Activated effector memory CD4-positive, alpha-beta T cell treated with anti-CD3 and anti-CD28 coated beads, Interleukin-2, amount 50 U/mL, for 16 hours (primary cell): ENCODE measurements at regions not wholly inside any gene's neighbourhood (a gene's known extent, or its start where the extent isn't known, plus 50 kb on each side); places are given as distances from the start of the nearest gene placed in this dataset.

ENCODE experiments used
- DNase-seq: peaks from one replicate; pipeline ENCODE4 v3.0.0-alpha.2; 2020

DNA sequence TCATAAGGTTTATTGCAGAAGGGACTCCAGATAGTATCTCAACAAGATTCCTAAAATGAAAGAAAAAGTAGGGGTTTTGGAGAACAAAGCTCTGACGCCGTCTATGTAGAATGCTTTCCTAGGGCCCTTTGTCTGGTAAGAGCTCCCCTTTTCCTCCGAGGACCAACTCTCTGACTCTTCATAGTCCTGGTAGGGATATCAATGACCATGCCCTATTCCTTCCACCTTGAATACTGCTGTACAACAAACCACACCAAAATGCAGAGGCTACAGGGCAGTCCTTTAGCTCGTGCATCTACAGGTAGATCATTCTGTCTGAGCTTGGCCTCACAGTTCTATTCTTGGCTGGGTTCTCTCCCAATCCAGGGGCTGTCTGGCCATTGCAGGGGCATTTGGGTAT is 190.3 kb downstream of the WDR11 start:
- no peak for DNase-seq

DNA sequence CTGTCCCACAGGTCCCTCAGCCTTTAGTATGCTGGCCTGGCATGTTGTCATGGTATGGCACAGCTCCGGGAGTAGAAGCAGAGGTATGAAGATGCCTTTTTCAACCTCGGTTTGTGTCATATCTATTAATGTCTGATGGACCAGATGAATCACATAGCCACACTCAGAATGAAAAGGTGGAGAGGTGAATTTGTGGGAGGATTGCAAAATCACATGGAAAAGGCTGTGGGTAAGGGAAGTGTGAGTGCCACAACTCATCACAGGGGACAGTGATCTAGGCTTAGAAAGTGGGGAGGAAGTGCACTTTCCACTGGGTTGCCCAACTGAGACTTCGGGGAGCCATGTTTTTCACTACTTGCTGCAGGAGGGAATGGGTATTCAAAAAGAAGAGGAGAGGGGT is 190.7 kb downstream of the WDR11 start:
- no peak for DNase-seq

DNA sequence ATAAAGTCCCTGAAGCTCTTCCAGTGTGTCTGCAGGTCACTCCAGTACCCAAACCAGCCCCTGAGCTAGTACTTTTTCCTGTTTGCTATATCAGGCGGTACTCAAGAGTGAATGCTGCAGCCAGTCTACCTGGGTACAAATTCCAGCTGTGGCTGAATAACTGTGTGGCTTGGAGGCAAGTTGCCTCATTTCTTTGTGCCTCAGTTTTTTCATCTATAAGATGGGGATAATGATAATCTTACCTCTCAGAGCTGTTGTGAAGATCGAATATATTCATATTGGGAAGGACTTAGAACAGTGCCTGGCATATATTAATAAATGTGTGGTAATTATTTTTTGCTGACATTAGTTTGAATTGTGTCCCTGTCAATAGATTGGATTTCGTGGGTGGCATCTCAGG is 191.2 kb downstream of the WDR11 start:
- no peak for DNase-seq

DNA sequence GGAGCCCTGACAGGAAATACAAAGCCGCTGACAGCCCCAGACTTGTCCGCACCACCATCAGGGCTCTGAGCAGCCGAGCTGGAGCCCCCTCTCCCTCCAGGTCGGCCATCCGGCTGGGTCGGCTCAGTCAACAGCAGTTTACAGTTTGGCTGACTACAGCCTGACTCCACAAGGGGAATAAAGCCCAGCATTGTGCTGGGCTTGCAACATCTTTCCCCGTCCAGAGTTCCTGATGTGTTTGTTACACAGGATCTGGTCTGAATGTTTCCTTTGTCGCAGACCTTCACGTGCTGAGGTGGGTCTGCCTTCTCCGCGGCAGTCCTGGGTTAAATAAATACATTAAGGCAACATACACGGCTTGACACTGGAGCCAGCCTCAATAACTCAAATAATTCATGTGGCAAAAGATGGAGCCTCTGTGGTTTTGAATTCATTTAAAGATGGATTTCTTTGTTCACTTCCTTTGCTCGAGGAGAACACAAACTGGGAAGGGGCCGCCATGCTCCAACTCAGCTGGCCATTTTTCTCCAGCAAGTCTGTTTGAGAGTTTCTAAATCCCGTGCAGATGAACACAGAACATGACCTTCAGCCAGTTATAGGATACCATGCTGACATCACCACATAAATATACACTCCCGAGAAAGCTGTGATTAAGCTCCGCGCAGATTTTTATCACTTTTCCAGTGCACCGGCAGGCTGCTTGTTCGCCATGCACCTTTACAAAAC is 192.1 kb downstream of the WDR11 start:
- DNase-seq = no peak

DNA sequence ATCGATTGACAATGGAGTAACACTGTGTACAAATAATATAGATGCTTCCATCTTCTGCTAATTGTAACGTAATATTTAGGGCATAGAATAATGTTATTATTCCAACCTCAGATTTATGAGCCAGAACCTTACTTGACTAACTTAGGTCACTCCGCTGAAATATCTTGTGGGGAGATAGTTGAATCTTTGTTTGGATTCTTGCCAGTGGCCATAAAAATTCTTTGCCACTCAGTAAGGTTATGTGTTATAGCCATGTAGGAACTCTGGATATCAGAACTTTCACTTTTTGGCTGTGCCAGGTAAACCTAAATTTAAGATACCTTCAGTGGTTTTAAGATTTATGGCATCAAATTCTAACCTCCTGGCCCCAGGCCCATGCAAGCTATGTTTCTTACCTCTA is 197.6 kb downstream of the WDR11 start:
- DNase-seq = no peak

DNA sequence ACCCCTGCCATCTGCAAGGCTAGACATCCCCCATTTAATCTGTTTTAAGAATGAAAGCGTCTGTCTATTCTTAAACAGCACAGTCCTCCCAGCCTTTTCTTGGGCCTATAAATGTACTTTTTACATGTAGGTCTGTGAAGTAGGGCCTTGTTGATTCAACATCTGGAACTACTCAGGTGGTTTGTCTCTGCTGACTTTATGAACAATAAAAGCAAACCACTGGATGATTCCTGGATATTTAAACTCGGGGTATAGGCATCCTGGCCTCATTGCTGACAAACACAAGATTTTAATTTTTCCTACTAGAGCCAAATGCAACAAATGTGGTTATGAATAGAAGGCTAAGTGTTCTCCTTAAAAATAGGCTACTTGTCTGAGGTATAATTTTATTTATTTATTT is 198.3 kb downstream of the WDR11 start:
- DNase-seq = no peak

DNA sequence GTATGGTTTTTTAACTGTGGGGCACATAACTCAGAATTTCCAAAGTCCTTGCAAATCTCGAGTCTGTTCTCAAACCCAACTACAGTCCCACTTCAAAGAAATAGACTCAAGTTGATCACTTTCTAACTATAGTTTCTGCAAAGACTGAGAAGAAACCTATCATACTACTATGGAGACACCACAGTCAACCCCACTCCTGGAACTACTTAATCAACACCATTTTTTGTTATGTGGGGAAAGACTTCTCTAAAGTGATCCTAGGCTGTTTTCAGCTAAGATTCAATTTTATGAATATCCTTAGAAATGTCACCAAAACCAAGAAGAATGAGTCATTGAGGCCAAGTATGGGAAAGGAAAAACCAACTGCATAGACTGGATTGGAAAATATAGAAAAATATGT is 198.8 kb downstream of the WDR11 start:
- no peak for DNase-seq

DNA sequence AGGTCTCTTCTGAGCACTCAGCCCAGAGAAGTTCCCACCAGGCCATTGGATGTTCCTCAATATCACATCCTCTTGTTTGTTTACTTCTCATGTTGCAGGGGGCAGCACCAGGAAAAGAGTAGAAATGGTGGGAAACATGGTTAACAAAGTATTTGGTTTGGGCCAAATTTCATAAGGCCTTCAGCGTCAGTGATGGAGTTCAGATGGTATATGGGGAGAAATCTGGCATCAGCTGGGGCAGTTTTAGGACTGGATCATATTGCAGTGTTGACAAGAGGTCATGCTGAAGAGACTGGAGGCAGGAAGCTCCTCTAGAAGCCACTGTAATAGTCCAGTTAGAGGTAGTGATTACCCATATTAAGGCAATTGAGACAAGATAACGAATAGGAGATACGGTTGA is 200.0 kb downstream of the WDR11 start:
- DNase-seq = no peak

DNA sequence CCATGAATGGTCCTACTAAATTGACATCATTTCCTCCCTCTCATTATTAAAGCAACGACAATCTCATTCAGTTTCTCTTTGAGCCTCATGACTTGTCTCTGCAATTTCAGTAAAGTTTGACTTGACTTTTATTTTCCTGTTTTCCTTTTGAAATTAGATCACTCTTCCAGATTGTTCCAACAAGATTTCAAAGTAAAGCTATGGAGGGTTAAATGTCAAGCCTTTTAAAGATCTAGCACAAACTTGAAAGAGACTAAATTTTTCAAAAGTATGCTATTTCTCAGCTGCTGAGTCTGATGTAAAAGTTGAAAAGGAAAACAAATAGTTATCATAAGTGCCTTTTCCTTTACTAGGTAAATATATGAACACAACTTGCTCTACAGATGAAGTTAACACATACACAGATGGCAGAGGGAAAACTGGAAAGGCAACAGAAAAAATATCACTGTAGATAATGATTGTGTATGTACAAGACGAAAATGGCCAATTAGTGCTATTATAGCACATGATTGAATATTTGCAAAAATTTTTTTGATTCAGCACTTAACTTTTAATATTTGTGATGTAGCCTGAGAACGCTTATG is 200.6 kb downstream of the WDR11 start:
- DNase-seq = no peak

DNA sequence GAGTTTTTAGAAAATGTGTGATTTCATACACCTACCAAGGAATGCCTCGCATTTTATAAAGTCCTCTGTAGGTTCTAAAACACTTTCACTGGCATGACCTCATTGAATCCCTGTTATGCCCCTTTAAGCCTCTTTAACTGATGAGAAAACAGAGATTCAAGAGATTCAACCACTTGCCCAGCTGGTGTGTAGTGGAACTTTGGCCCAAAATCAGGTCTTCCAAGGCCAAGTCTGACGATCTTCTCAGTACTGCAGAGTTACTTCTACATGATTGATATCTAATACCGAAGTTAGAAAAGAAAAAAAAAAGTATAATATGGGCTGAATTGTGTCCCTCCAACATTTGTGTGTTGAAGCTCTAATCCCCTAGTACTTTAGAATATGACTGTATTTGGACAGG is 202.0 kb downstream of the WDR11 start:
- DNase-seq = no peak

DNA sequence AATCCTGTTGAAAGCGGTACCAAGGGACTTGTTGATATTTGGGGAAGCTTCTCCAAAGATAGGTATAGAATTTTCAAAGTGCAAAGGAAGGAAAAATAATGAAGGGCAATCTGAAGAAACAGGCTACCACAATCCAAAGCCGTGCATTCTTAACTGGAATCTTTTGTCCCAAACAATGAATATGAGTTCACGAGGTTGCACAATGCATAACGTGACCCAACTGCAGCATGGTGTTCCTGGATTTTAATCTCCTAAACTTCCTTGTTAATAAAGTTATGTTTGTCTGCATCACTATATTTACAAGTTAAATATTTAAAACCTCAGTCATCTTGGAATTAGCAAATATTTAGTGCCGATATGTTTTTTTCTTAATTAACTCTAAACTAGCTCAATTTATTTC is 203.7 kb downstream of the WDR11 start:
- DNase-seq = no peak

DNA sequence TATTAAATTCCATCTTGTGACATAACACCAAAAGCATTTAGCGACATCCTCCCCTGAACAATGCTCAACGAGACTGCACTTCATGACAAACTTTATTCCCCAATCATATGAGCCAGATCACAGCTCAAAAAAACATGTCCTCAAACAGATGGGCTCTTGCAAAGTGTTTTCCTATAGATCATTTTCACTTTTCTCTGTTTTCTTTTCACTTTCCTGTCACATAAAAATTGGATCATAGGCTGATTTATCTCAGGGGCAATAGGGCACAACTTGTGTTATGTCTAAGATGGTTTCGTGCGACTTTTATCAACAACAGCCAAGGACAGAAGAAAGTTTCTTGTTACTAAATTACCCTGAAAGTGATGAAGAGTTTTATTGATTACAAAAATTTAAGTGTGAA is 206.1 kb downstream of the WDR11 start:
- no peak for DNase-seq

DNA sequence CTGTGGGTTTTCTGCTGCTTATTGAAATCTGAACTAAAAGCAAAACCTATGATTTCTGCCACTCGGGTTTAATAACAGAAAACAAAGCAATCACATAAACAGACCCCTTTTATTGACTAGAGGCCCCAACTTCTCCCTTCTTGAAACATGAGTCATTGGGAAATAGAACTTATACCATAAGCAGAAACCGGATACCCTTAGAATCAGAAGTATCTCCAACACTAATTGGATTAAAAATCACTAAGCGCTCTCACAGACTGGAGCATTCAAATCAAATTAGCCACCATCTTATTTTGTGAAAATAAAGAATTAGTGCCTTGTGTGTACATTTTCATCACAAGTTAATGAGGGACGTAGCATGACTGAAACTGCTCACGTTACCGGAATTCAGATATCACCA is 206.9 kb downstream of the WDR11 start:
- DNase-seq = no peak

DNA sequence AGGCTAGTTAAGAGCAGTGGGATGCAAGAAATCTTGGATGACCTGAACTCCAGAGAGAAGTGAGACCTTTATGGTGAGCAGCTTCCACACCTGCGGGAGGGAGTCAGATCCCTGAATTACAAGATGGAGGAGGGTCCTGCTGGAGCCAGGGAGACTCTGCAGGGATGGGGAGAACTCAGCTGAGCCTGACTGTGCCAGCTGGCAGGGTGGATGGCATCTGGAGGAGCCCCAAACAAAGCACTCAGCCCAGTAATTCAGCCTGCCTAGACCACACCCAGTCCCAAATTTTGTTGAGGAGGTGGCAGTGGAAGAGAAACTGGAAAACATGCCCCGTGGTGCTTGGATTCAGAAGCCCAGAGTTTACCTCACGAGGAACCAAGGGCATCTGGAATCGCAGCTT is 208.2 kb downstream of the WDR11 start:
- DNase-seq = no peak

DNA sequence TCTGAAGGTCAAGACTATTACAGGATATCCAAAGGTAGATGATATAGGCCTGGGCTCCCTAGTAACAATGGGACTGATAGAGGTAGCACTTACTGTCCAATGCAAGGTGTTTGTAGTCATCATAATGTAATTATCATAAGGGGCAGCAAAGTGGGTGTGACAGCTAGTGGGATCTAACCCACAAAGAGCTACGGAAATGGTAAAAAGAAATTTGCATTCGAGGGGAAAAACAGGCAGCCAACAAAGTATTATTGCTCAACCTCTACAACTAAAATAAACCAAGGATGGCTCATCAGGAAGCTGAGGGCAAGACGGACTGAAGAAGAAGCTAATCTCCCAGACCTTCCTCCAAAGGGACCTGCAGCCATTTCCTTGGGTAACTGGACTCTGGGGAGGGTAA is 211.0 kb downstream of the WDR11 start:
- DNase-seq = no peak

DNA sequence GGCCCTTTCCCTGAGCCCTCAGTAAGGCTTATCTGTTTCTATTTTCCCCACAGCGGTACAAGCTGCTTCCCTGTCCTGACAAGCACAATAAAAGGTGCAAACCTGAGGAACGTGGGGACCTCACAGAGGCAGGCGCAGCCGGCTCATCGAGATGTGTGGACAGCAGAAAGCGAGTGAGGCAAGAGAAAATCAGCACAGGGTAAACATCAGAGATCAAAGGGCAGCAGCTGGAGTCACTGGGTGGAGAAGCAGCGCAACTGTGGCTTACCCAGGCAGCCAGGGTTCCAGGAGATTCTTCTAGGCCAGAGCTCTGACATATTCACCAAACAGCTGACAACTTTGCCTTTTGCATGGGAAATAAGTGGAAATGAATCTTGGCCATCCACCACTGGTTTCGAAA is 212.6 kb downstream of the WDR11 start:
- DNase-seq = no peak

DNA sequence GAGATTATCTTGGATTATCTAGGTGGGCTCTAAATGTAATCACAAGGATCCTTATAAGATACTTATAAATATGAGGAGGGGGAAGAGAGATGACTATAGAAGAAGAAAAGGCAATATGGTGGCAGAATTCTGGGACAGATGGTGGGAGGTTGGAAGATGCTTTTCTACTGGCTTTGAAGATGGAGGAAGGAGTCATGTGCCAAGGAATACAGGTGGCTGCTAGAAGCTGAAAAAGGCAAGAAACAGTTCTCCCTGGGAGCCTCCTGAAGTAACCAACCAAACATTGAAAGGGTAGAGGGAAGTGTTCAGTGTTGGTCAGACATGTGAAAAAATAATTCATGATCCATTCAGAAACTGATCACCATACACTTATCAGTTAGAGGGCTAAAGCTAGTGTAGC is 213.3 kb downstream of the WDR11 start:
- no peak for DNase-seq

DNA sequence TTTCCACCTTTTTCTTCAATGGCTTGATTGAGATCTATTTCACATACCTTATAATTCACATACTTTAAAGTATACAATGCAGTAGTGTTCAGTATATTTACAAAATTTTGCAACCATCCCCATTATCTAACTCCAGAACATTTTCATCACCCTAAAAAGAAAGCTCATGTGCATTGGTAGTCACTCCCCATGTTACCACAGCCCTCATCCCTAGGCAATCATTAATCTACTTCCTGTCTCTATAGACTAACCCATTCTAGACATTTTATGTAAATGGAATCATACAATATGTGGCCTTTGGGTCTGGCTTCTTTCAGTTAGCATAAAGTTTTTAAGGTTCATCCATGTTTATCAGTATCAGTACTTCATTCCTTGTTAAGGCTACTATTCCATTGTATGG is 214.2 kb downstream of the WDR11 start:
- no peak for DNase-seq

DNA sequence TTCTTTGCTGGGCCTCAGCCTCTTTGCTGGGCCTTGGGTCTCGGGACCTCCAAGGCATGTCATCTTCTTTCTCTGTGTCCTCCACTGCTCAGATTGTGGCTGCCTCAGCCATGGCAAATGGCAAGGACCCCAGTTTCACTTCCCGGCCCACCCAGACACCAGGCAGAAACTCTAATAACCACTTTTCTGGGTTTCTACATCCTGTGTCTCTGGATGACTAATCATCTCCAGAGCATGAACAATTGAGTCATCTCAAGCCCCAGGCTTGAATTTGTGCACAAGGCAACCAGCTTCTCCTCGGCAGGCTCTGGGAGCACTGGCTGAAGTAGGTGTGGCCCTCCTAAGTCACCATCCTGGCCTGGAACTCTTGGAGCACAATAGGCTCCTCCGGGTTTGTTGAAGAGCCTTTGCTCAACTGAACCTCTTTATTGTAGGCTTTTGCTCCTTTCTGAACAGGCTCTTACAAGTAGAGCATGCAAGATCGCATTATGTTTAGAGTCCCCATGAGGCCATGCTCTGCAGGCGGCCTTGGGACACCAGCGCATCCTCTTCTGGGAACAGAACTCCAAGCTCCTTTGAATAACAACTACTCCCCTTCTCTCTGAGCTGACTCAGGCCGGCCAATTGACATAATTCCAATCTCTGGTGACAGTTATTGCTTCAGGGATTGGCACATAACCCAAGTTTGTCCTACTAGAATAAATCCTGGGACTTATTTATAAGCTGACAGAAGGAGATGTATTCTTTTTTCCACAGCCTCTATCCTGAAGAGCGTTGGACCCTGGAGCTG is 218.1 kb downstream of the WDR11 start:
- DNase-seq = no peak

DNA sequence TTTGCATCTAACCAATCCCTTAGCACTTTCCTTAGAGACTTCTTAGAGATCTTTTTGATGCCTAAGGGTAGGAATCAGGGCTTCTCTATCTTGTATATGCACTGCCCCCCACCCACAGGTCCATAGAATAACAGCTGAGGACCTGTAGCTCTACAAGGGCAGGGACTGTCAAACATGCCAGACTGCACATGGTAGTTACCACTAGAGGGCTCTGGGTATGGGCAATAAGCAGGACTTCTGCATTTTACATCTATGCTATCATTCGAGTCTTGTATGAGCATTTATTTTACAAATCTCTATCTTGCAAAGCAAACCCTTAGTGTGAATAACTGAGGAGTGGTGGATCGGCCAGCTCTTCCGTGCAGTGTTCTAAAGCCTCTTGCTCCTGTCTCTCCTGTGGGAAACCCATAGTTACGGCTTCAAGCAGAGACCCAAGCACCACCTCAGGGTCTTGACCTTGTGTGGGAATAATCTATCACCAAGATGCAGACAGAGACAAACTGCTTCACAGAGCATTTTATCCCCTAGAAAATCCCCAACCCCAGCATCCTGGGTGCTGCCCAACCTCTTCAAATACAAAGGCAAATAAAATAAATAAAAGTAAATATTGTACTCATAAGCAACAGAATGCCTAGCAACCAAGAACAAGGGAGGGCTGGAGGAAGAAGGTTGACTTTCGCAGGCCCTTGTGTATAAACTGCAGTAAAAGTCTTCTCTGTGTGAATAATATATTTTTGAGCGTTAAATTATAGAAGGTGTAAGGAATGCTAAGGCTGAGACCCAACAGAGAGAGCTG is 219.3 kb downstream of the WDR11 start:
- no peak for DNase-seq

DNA sequence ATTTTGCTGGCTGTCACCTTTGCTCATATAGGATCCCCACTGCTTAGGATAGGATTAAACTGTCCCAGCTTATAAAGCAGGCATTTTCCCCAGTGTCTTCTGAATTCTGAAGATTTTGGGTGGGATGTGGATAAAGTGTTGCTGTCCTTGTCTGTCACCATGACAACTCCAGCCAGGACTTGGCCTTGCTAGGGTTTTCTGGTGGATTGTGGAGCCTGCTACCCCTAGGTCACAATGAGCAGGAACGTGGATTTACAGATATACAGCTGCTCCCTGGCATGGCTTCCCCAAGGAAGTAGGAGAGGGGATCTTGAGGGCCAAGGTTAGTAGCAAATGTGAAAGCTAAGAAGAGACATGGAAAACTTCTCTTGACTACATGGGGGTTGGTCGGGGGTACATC is 220.7 kb downstream of the WDR11 start:
- DNase-seq = no peak

DNA sequence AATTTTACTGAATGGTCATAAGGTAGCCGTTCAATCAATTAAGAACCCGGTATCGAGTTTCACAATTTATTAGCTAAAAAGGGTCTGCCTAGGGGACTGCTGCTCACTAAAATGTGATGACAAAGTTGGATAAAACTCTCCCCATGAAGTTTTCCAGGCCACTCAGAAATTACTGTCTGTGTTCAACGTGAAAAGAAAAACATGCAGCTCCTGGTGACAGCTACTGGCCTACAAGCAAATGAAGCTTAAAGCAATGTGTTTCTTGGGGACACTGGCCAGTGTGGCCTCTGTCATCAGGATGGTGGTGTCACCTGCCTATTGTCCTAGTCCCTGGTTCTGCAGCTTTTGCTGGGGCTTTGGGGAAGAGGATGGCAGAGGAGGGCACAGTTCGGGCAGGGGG is 222.6 kb downstream of the WDR11 start:
- no peak for DNase-seq
